Astrocyte of the hippocampus (primary cell): ENCODE measurements at regions not wholly inside any gene's neighbourhood (a gene's known extent, or its start where the extent isn't known, plus 50 kb on each side); places are given as distances from the start of the nearest gene placed in this dataset.
"Not testable (repeated sequence)": the region's sequence is repeated elsewhere in the genome, so short reads cannot be mapped to it uniquely, and the experiment has no call there.

Source experiments
- DNase-seq: peaks from one replicate; pipeline ENCODE4 v3.0.0; 2011; ENCODE audit warnings: low read depth, low spot score

GRCh38 chr18:995629-996028 is 91.0 kb downstream of the ADCYAP1 start:
- DNase-seq: peak; percentile 53

DNA sequence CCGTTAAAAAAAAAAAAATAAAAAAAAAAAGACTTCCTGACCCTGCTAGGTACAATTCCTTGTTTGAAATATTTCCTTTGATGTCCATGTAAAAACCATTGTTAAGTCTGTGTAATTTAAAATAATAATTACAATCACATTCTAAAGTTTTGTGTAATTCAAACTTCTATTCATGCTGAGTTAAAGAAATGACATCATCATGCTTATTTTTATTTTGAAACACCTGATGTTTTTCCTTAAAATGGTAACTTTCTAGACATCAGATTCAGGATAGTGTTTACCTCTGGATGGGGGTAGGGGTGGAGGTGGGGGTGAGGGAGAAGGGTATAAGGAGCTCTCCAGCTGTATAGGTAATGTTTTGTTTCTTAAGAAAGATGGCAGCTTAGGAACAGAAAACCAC is 92.8 kb downstream of the ADCYAP1 start:
- DNase-seq: no peak

GRCh38 chr18:998936-999335 is 94.3 kb downstream of the ADCYAP1 start:
- DNase-seq: no peak

GRCh38 chr18:1002653-1003178 is 98.0 kb downstream of the ADCYAP1 start:
- DNase-seq: peak; percentile 82

DNA sequence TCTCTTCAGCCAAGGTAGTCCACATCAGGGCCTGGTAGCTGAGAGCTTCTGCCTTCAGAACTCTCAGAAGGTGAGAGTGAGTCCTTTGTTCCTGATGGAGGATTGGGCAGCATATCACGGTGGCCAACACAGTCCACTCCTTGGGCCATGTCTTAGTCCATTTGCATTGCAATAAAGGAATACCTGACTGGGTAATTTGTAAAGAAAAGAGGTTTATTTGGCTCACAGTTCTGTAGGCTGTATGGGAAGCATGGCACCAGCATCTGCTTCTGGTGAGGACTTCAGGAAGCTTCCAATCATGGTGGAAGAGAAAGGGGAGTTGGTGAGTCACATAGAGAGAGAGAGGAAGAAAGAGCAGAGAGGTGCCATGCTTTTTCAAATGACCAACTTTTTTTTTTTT is 98.8 kb downstream of the ADCYAP1 start:
- DNase-seq: no peak

GRCh38 chr18:1006304-1006703 is 101.6 kb downstream of the ADCYAP1 start:
- no peak for DNase-seq

DNA sequence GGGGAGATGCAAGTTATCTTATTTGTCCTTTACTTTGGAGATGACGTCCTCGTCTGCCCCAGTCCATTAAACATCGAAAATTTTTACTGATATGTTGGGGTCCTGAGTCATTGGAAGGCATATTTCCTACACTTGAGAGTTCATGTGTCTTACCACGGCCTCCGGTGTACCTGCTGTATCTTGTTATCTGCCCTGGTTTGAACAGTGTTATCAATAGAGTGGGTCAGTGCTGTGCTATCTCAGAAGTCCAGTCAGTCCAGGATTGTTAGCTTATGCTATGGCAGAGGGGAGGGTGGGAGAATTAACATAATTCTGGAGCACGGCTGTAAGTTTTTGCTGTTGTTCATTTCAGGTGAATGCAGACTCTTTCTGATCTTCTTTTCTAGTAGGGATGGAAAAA is 102.3 kb downstream of the ADCYAP1 start:
- no peak for DNase-seq

GRCh38 chr18:1011349-1011748 is 106.7 kb downstream of the ADCYAP1 start:
- DNase-seq: no peak

GRCh38 chr18:1012775-1013174 is 108.1 kb downstream of the ADCYAP1 start:
- DNase-seq: no peak

DNA sequence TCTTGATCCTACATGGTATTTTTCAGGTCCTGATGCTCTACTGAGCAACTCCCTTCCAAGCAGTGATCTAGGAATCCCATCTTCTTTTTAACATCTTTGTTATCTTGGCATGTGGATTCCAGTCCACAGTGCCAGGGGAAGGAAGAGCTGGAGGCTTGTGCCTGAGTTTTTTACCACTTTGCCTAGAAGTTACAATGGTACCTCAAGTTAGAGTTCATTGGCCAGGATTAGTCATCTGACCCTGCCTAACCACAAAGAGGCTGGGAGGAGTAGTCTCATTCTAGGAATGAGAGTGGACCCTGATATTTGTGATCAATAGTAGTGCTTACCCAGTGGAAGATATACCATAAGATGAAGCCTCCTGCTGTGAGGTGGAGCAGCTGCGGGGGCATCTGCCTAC is 109.3 kb downstream of the ADCYAP1 start:
- peak; percentile 9 for DNase-seq

DNA sequence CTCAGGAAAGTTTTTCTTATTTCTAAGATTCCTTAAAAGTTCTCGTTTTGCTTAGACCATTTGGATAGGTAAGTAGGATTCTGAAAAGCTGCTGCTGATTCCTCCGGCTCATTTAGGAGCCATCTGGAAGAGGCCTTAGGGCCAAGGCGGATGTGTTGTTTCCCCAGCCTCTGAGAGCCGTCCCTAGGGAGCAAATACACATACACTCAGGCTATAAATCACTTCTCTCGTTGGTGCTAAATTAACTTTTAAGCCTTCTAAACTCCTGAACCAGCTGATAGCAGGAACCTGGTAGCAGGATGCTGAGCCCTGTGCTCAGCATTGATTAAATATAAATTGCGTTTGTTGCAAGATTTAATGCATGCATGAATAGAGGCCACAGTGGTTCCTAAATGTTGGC is 109.8 kb downstream of the ADCYAP1 start:
- no peak for DNase-seq

- DNase-seq: peak; percentile 86
These were observed 110.4 kb downstream of the ADCYAP1 start for GRCh38 chr18:1014951-1015624.

GRCh38 chr18:1015777-1016176 is 111.1 kb downstream of the ADCYAP1 start:
- DNase-seq: peak; percentile 53

DNA sequence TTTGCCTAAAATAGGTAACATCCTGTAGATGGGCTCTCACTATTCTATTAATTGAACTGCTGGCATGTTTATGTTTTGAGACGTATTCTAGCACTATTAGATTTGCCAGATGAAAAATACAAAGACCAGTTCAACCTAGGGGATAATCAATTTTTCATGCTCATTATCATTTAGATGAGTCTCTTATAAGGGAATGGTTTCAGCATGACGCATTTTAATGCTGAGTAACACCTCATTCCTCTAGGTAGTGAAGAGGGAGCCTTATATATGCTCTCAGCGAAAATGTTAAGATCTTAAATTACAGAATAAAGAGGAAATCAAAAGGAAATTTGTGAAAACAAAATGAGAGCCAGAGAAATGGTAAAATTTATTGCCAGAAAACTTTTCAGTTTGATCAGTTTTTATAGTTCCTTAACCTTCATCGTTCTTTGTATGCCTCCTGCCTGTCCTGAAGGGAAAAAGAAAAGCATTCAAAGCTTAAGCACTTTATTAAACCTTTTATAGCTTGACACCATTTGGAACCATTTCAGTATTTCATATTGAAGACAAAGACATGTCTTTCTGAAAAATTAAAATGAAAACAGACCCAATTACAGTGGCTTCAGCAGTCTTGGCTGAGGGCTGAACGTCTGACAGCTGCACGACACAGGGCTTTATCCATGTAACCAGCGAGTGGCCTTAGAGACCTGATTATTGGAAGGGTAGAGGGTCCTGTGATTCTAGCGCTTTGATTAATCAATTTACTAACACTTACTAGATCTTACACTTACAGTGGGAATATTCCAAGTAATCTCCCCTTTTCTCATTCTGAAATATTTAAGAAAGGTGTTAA is 112.8 kb downstream of the ADCYAP1 start:
- peak; percentile 51 for DNase-seq

DNA sequence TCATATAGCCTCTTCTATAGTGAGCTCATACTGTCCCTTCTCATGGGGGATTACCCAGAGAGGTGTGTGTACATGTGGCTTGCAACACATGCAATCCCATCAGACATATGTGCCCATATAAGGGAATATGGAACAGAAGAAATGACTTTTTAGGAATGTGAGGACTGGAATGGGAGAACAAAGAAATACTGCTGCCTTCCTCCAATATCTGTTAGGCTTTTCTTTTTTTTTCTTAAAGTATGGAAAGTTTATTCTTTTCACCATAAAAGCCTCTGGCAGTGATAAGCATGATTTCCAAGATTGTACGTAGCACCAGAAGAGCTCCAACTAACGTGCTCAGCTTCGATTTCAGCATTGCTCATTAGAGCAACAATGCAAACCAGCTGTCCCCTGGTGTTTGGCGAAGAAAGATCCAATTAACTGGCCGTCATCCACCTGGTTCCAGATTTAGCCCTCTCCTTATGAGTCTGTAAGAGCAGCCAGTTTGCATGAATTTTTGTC is 113.6 kb downstream of the ADCYAP1 start:
- DNase-seq: peak; percentile 51

DNA sequence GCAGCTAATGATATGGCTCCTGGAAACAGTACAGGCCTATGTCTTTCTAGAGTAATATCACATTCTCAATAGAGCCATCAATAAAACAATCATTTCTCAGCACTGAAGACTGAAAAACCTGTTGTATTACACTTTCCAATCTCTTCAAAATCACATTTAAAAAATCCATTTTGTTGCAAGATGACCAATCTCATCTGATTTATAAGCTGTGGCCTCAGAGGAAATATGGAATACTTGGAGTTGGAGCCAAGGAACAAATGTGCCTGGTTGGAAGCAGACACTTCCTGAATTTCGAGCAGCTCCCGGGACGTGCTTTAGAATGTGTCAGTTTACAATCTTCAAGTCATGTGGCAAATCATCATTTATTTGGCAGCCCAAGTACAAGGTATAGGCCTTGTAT is 114.5 kb downstream of the ADCYAP1 start:
- no peak for DNase-seq

- peak; percentile 43 for DNase-seq
These were observed 116.2 kb downstream of the ADCYAP1 start for GRCh38 chr18:1020731-1021344.

GRCh38 chr18:1026930-1027329 is 122.3 kb downstream of the ADCYAP1 start:
- no peak for DNase-seq

DNA sequence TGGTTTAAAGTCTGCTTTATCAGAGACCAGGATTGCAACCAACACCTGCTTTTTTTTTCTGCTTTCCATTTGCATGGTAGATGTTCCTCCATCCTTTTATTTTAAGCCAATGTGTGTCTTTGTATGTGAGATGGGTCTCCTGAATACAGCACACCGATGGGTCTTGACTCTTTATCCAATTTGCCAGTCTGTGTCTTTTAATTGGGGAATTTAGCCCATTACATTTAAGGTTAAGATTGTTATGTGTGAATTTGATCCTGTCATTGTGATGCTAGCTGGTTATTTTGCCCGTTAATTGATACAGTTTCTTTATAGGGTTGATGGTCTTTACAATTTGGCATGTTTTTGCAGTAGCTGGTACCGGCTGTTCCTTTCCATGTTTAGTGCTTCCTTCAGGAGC is 128.4 kb downstream of the ADCYAP1 start:
- not testable (repeated sequence) for DNase-seq

DNA sequence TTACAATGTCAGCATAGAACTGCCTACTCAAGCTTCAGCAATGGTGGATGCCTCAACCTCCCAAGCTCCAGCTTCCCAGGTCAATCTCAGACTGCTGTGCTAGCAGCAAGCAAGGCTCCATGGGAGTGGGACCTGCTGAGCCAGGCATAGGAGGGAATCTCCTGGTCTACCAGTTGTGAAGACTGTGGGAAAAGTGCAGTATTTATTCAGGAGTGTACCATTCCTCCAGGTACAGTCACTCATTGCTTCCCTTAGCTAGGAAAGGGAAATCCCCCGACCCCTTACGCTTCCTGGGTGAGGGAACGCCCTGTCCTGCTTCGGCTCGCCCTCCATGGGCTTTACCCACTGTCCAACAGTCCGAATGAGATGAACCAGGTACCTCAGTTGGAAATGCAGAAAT is 130.3 kb downstream of the ADCYAP1 start:
- DNase-seq: no peak

DNA sequence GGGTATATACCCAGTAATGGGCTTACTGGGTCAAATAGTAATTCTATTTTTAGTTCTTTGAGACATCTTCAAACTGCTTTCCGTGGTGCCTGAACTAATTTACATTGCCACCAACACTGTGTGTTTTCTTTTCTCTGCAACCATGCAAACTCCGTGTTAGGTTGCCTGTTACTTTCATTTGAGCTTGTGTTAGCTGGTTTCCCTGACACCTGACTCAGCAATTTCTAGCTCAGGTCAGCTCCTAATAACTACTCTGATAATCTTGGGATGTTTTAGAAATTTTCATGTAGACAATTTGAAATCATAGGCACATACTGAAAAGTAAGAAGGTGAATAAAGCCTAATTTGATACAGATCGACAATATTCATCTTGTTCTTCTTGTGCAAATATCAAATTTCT is 132.3 kb downstream of the ADCYAP1 start:
- DNase-seq: no peak

- no peak for DNase-seq
These were observed 133.1 kb downstream of the ADCYAP1 start for GRCh38 chr18:1037776-1038175.
